ENCODE measurements at regions not wholly inside any gene's neighbourhood (a gene's known extent, or its start where the extent isn't known, plus 50 kb on each side); places are given as distances from the start of the nearest gene placed in this dataset.

- peaks cover 7% of the 10 kb centered on the region for H3K4me1 Mint-ChIP-seq
- H3K27ac Mint-ChIP-seq, result no peak overlapping the region
- H3K27me3 Mint-ChIP-seq, result no peaks in the 10 kb centered on the region
- CTCF ChIA-PET, result no interaction called here
- H3K9me3 Mint-ChIP-seq, result peaks cover 11% of the 10 kb centered on the region
- no peak for DNase-seq
- H3K36me3 Mint-ChIP-seq (ENCODE audit: low read depth), result peaks cover 3% of the 10 kb centered on the region
- H3K4me3 Mint-ChIP-seq, result no peak overlapping the region
- POLR2A ChIA-PET, result interaction anchor here (0.6 kb wide), 1 partner anchor 1323 kb away, joined by 3 read pairs; no protein-coding TSS in a partner anchor
These were observed 54.3 kb upstream of the STIM2 start for GRCh38 chr4:26806331-26806730.

- Mint-ChIP-seq H3K27me3 (no peaks in the 10 kb centered on the region), H3K9me3 (peaks cover 14% of the 10 kb centered on the region), H3K4me3 (no peak overlapping the region), H3K4me1 (peaks cover 17% of the 10 kb centered on the region), H3K27ac (no peak overlapping the region), H3K36me3 (ENCODE audit: low read depth) (peaks cover 4% of the 10 kb centered on the region)
- CTCF ChIA-PET, result no interaction called here
- POLR2A ChIA-PET, result no interaction called here
- DNase-seq, result no peak
These were observed 53.3 kb upstream of the STIM2 start for GRCh38 chr4:26807330-26807729.

DNA sequence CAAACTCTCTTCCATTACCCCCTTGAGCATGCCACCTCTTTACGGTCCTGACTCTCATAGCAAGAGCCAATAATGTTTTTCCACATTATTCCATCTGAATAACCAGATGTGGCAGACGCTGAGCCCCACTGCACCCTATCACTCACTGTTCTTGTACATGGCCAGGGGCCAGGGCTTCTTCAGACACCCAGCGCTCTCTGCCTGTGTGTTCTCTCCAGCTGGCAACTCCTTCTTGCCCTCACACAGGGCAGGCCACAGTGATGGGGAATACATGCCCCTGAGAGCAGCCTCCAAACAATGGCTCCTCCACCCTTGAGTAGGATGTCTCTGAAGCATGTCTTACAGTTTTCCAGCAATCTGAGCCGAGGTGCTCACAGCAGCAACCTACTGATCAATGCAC is 50.8 kb upstream of the STIM2 start:
- Mint-ChIP-seq H3K27ac (no peak overlapping the region), H3K36me3 (ENCODE audit: low read depth) (peaks cover 4% of the 10 kb centered on the region), H3K9me3 (peaks cover 14% of the 10 kb centered on the region), H3K4me3 (no peak overlapping the region), H3K27me3 (no peaks in the 10 kb centered on the region), H3K4me1 (peaks cover 22% of the 10 kb centered on the region)
- ChIA-PET POLR2A (no interaction called here), CTCF (no interaction called here)
- DNase-seq, result no peak
